H9 (cell line): ENCODE measurements at regions not wholly inside any gene's neighbourhood (a gene's known extent, or its start where the extent isn't known, plus 50 kb on each side); places are given as distances from the start of the nearest gene placed in this dataset.
"Not testable (repeated sequence)": the region's sequence is repeated elsewhere in the genome, so short reads cannot be mapped to it uniquely, and the experiment has no call there.

Experiments used
- DNase-seq: peaks from one replicate; pipeline ENCODE4 v3.0.0-alpha.2; 2017
- H2AFZ ChIP-seq: one replicate; pipeline ENCODE4 v1.6.1; 2013; ENCODE audit warnings: mild to moderate bottlenecking, low read length, control low read depth, moderate library complexity
- H2AK5ac ChIP-seq: 2 replicates; pipeline ENCODE4 v1.6.1; 2013; ENCODE audit warnings: low read length, control low read depth, mixed read lengths; ENCODE audit not compliant: insufficient read length
- H2BK120ac ChIP-seq: one replicate; pipeline ENCODE4 v1.6.1; 2013; ENCODE audit warnings: low read depth, mild to moderate bottlenecking, low read length, control low read depth, inconsistent platforms; ENCODE audit not compliant: poor library complexity, severe bottlenecking
- H2BK12ac ChIP-seq: 2 replicates; pipeline ENCODE4 v1.6.1; 2013; ENCODE audit warnings: low read length, control low read depth, mixed read lengths, low read depth; ENCODE audit not compliant: insufficient read length
- H2BK15ac ChIP-seq: 2 replicates; pipeline ENCODE4 v1.6.1; 2013; ENCODE audit warnings: low read depth, low read length, control low read depth
- H2BK20ac ChIP-seq: one replicate; pipeline ENCODE4 v1.6.1; 2013; ENCODE audit warnings: low read depth, mild to moderate bottlenecking, low read length, control low read depth, inconsistent platforms; ENCODE audit not compliant: poor library complexity, severe bottlenecking
- H2BK5ac ChIP-seq: 2 replicates; pipeline ENCODE4 v1.6.1; 2013; ENCODE audit warnings: low read length, control low read depth, mixed read lengths; ENCODE audit not compliant: insufficient read length
- H3K14ac ChIP-seq: 2 replicates; pipeline ENCODE4 v1.6.1; 2013; ENCODE audit warnings: low read length, control low read depth; ENCODE audit not compliant: insufficient read depth
- H3K18ac ChIP-seq: 2 replicates; pipeline ENCODE4 v1.6.1; 2013; ENCODE audit warnings: low read depth, mild to moderate bottlenecking, mixed read lengths, low read length, control low read depth; ENCODE audit not compliant: insufficient read length
- H3K23ac ChIP-seq: 2 replicates; pipeline ENCODE4 v1.6.1; 2013; ENCODE audit warnings: low read length, control low read depth, mixed read lengths, low read depth; ENCODE audit not compliant: insufficient read length
- H3K23me2 ChIP-seq: 2 replicates; pipeline ENCODE4 v1.6.1; 2013; ENCODE audit warnings: low read depth, mild to moderate bottlenecking, mixed read lengths, low read length, control low read depth; ENCODE audit not compliant: insufficient read length, poor library complexity, severe bottlenecking
- H3K27ac ChIP-seq: 2 replicates; pipeline ENCODE4 v1.5.1; 2013; ENCODE audit warnings: low read length, control low read depth, mixed read lengths, low read depth; ENCODE audit not compliant: insufficient read length
- H3K27me3 ChIP-seq: 2 replicates; pipeline ENCODE4 v1.6.1; 2013; ENCODE audit warnings: low read length, control low read depth, inconsistent platforms; ENCODE audit not compliant: insufficient read depth
- H3K4ac ChIP-seq: 2 replicates; pipeline ENCODE4 v1.6.1; 2013; ENCODE audit warnings: low read depth, mild to moderate bottlenecking, control low read depth, inconsistent platforms, low read length, moderate library complexity
- H3K4me1 ChIP-seq: 2 replicates; pipeline ENCODE4 v1.6.1; 2013; ENCODE audit warnings: low read length, control low read depth, inconsistent platforms; ENCODE audit not compliant: insufficient read depth
- H3K4me2 ChIP-seq: 2 replicates; pipeline ENCODE4 v1.6.1; 2013; ENCODE audit warnings: low read length, control low read depth, mixed read lengths; ENCODE audit not compliant: insufficient read length, insufficient read depth
- H3K56ac ChIP-seq: 2 replicates; pipeline ENCODE4 v1.6.1; 2013; ENCODE audit warnings: low read depth, mild to moderate bottlenecking, mixed read lengths, low read length, control low read depth; ENCODE audit not compliant: insufficient read length
- H3K79me1 ChIP-seq: 2 replicates; pipeline ENCODE4 v1.6.1; 2013; ENCODE audit warnings: low read depth, mild to moderate bottlenecking, moderate library complexity, low read length, control low read depth, inconsistent platforms; ENCODE audit not compliant: insufficient read depth, poor library complexity, severe bottlenecking
- H3K79me2 ChIP-seq: 2 replicates; pipeline ENCODE4 v1.6.1; 2013; ENCODE audit warnings: low read length, control low read depth, inconsistent platforms; ENCODE audit not compliant: insufficient read depth
- H3K9ac ChIP-seq: 2 replicates; pipeline ENCODE4 v1.6.1; 2013; ENCODE audit warnings: low read length, control low read depth, mixed read lengths; ENCODE audit not compliant: insufficient read length; ENCODE audit errors: extremely low read depth
- H3K9me3 ChIP-seq: one replicate; pipeline ENCODE4 v1.6.1; 2013; ENCODE audit warnings: low read depth, low read length, inconsistent platforms; ENCODE audit not compliant: control insufficient read depth
- H3T11ph ChIP-seq: one replicate; pipeline ENCODE4 v1.6.1; 2013; ENCODE audit warnings: mild to moderate bottlenecking, low read length, control low read depth, inconsistent platforms
- H4K20me1 ChIP-seq: one replicate; pipeline ENCODE4 v1.6.1; 2013; ENCODE audit not compliant: control insufficient read depth, insufficient read length, insufficient read depth
- H4K5ac ChIP-seq: 2 replicates; pipeline ENCODE4 v1.6.1; 2013; ENCODE audit warnings: low read depth, mild to moderate bottlenecking, mixed read lengths, low read length, control low read depth; ENCODE audit not compliant: insufficient read length
- H4K8ac ChIP-seq: replicated peaks from 2 replicates; pipeline ENCODE4 v1.6.1; 2013; ENCODE audit warnings: low read length, control low read depth, mixed read lengths, low read depth; ENCODE audit not compliant: insufficient read length
- H4K91ac ChIP-seq: 2 replicates; pipeline ENCODE4 v1.6.1; 2013; ENCODE audit warnings: low read depth, mild to moderate bottlenecking, moderate library complexity, mixed read lengths, low read length, control low read depth; ENCODE audit not compliant: insufficient read length
- H3K27ac Mint-ChIP-seq, 3 experiments: 2 replicates in 2 of 3; 3 replicates in 1 of 3; pipeline ENCODE4 v1.8.0; 2020 to 2021; ENCODE audit warnings: mixed read lengths in 3 of 3, mild to moderate bottlenecking in 1 of 3, moderate library complexity in 1 of 3
- H3K27me3 Mint-ChIP-seq: 2 replicates; pipeline ENCODE4 v1.8.0; 2021; ENCODE audit warnings: low read depth, mild to moderate bottlenecking, moderate library complexity, mixed read lengths
- H3K36me3 Mint-ChIP-seq, 3 experiments: 2 replicates in 2 of 3; 3 replicates in 1 of 3; pipeline ENCODE4 v1.8.0; 2020 to 2021; ENCODE audit warnings: low read depth in 3 of 3, mixed read lengths in 3 of 3; ENCODE audit not compliant: insufficient read depth in 1 of 3
- H3K4me1 Mint-ChIP-seq, 2 experiments: 2 replicates each; pipeline ENCODE4 v1.8.0; 2020; ENCODE audit warnings: mixed read lengths in 2 of 2
- H3K4me3 Mint-ChIP-seq, 2 experiments: 2 replicates in 1 of 2; 3 replicates in 1 of 2; pipeline ENCODE4 v1.8.0; 2020 to 2021; ENCODE audit warnings: mild to moderate bottlenecking in 2 of 2, mixed read lengths in 2 of 2, moderate library complexity in 1 of 2
- H3K9me3 Mint-ChIP-seq, 2 experiments: 2 replicates in 1 of 2; 3 replicates in 1 of 2; pipeline ENCODE4 v1.8.0; 2020; ENCODE audit warnings: mild to moderate bottlenecking in 2 of 2, mixed read lengths in 2 of 2, moderate library complexity in 1 of 2
- WGBS: extraction: QIAGEN DNeasy Blood & Tissue Kit; methylation state at CpG from one replicate; pipeline ENCODE4 v1.1.7; 2013; ENCODE audit warnings: missing lambda C conversion rate, low lambda C conversion rate, mixed read lengths; ENCODE audit not compliant: insufficient read length; ENCODE audit errors: extremely low coverage; 5-methylcytosine and 5-hydroxymethylcytosine counted together
- TF ChIP-seq, protein P1 (sequence below): fragments of 200-600 bp; sonication (generic); conservative IDR thresholded peaks from 3 replicates; pipeline ENCODE4 v1.8.0; 2021; ENCODE audit warnings: antibody characterized with exemption, mild to moderate bottlenecking

DNA sequence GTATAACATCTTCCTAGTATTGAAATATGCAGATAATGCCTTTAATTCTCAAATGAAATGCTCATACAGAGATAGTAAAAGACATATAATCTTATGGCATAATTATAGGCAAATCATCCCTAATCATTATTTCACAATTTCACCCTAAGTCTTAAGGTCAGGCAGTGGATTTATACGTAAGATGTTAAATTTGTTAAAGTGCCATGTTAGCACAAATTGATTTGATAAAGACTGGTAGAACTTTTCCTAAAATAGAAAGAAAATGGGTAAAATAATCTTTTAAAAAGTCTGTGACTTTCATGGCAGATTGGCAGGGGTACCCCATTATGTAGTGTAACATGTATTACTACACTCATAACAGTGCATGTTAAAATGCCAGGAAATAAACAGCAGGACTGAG is 1092.7 kb upstream of the GOT2 start:
- H4K20me1 ChIP-seq: no peaks in the 10 kb centered on the region
- Mint-ChIP-seq H3K27ac (no peak overlapping the region), H3K36me3 (no peaks in the 10 kb centered on the region), H3K9me3 (no peaks in the 10 kb centered on the region; a peak in 1 of 5 replicates), H3K4me1 (no peaks in the 10 kb centered on the region), H3K27me3 (no peaks in the 10 kb centered on the region), H3K4me3 (no peak overlapping the region)
- DNase-seq: no peak
- H2AK5ac ChIP-seq: no peak overlapping the region
- no CpG with 5 or more reads among the region's 1 CpG for WGBS
- H3K14ac ChIP-seq: no peak overlapping the region
- H4K91ac ChIP-seq: no peak overlapping the region
- H3K4me1 ChIP-seq: no peaks in the 10 kb centered on the region
- no peak overlapping the region for H3T11ph ChIP-seq
- H2BK120ac ChIP-seq: no peak overlapping the region
- H3K79me2 ChIP-seq: no peaks in the 10 kb centered on the region
- no peak overlapping the region for H3K18ac ChIP-seq
- no peak overlapping the region for H3K56ac ChIP-seq
- no peaks in the 10 kb centered on the region for H3K23me2 ChIP-seq
- TF ChIP-seq, protein P1, sequence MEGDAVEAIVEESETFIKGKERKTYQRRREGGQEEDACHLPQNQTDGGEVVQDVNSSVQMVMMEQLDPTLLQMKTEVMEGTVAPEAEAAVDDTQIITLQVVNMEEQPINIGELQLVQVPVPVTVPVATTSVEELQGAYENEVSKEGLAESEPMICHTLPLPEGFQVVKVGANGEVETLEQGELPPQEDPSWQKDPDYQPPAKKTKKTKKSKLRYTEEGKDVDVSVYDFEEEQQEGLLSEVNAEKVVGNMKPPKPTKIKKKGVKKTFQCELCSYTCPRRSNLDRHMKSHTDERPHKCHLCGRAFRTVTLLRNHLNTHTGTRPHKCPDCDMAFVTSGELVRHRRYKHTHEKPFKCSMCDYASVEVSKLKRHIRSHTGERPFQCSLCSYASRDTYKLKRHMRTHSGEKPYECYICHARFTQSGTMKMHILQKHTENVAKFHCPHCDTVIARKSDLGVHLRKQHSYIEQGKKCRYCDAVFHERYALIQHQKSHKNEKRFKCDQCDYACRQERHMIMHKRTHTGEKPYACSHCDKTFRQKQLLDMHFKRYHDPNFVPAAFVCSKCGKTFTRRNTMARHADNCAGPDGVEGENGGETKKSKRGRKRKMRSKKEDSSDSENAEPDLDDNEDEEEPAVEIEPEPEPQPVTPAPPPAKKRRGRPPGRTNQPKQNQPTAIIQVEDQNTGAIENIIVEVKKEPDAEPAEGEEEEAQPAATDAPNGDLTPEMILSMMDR: no peak
- H2BK15ac ChIP-seq: no peak overlapping the region
- no peaks in the 10 kb centered on the region for H3K9me3 ChIP-seq
- no peak overlapping the region for H3K9ac ChIP-seq
- H4K5ac ChIP-seq: no peak overlapping the region
- H2BK12ac ChIP-seq: no peak overlapping the region
- no peak overlapping the region for H3K4me2 ChIP-seq
- H3K23ac ChIP-seq: no peak overlapping the region
- H2BK20ac ChIP-seq: no peak overlapping the region
- H4K8ac ChIP-seq: no peak overlapping the region
- H3K4ac ChIP-seq: no peak overlapping the region
- H3K79me1 ChIP-seq: no peaks in the 10 kb centered on the region
- no peaks in the 10 kb centered on the region for H3K27me3 ChIP-seq
- H2AFZ ChIP-seq: no peak overlapping the region
- H2BK5ac ChIP-seq: no peak overlapping the region
- H3K27ac ChIP-seq: no peak overlapping the region

DNA sequence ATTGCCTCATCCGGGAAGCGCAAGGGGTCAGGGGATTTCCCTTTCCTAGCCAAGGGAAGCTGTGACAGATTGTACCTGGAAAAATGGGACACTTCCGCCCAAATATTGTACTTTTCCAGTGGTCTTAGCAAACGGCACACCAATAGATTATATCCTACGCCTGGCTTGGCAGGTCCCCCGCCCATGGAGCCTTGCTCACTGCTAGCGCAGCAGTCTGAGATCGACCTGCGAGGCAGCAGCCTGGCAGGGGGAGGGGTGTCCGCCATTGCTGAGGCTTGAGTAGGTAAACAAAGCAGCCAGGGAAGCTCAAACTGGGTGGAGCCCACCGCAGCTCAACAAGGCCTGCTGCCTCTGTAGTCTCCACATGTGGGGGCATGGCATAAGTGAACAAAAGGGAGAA is 1075.4 kb upstream of the GOT2 start:
- not testable (repeated sequence) for H3T11ph ChIP-seq, H2AFZ ChIP-seq, H3K4me1 Mint-ChIP-seq, H3K18ac ChIP-seq, H3K23me2 ChIP-seq, H4K5ac ChIP-seq, H2BK120ac ChIP-seq, H3K14ac ChIP-seq, H3K36me3 Mint-ChIP-seq, H3K23ac ChIP-seq, H3K4me2 ChIP-seq, H3K27me3 ChIP-seq, H2BK12ac ChIP-seq, H4K8ac ChIP-seq, DNase-seq, H3K79me2 ChIP-seq, H3K9me3 ChIP-seq, H3K79me1 ChIP-seq, H3K4me3 Mint-ChIP-seq, H2BK20ac ChIP-seq, H3K27ac ChIP-seq, H3K4me1 ChIP-seq, H2AK5ac ChIP-seq, H2BK5ac ChIP-seq, H4K20me1 ChIP-seq, H2BK15ac ChIP-seq, H3K9ac ChIP-seq, H3K4ac ChIP-seq, H3K56ac ChIP-seq, H3K27ac Mint-ChIP-seq, H4K91ac ChIP-seq, H3K27me3 Mint-ChIP-seq
- no CpG with 5 or more reads among the region's 11 CpGs for WGBS
- peaks cover 8 to 10% of the 10 kb centered on the region in 2 experiments; a peak in 3 of 5 replicates for H3K9me3 Mint-ChIP-seq
